ENCODE measurements at regions not wholly inside any gene's neighbourhood (a gene's known extent, or its start where the extent isn't known, plus 50 kb on each side); places are given as distances from the start of the nearest gene placed in this dataset.

DNA sequence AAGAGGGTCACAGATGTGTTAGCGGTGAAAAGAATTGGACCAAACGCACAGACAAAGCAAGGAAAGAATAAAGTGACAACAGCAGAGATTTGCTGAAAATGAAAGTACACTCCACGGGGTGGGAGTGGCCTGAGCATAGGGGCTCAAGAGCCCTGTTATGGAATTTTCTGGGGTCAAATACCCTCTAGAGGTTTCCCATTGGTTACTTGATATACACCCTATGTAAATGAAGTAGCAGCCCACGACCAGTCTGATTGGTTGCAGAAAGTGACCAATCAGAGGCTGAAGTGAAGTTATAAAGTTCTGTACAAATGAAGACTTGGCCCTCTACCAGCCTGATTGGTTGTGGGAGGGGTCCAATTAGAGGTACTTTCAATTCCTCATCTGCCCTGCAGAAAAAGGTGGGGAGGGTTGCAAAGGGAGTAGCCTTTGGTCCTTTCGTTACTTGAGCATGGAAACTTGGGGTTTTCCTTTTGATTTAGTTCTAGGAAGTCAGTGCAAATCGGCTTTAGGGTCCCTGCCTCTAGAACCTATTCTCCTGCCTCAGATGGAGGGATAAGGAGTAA, 125.6 kb upstream of the PRPS1L1 start:
- Histone ChIP-seq H3K9me3 (no peaks in the 10 kb centered on the region), H3K27me3 (no peaks in the 10 kb centered on the region), H3K4me3 (no peak overlapping the region), H3K27ac (no peak overlapping the region), H3K4me1 (no peaks in the 10 kb centered on the region), H3K36me3 (no peaks in the 10 kb centered on the region)
- no peak for DNase-seq
- no peak for TF ChIP-seq POLR2A (IDR thresholded peaks at IDR 0.05)
- TF ChIP-seq CTCF (IDR thresholded peaks at IDR 0.05): no peak

DNA sequence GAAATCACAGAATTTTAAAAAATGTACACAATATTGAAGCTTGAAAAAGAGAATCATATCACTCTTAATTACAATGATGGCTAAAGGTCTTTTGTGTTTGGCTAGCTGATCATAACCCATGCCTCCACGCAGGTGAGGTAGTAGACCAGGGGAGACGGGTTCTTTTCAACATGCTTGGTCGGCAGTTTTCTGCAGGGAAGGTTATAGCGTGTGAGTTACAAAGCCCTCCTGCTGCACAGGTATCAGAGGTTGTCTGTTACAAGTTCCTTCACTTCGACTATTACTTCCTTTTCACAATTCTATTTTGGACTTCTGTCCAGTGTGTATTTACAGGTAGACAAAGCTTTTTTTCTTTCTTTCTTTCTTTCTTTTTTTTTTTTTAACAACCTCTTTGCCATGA, 127.1 kb upstream of the PRPS1L1 start:
- no peak for TF ChIP-seq POLR2A (IDR thresholded peaks at IDR 0.05)
- no peaks in the 10 kb centered on the region for H3K9me3 ChIP-seq
- no peaks in the 10 kb centered on the region for H3K27me3 ChIP-seq
- H3K4me3 ChIP-seq: no peak overlapping the region
- no peaks in the 10 kb centered on the region for H3K4me1 ChIP-seq
- H3K27ac ChIP-seq: no peak overlapping the region
- DNase-seq: no peak
- no peaks in the 10 kb centered on the region for H3K36me3 ChIP-seq

GRCh38 chr7:18157233-18157632, 129.6 kb upstream of the PRPS1L1 start:
- Histone ChIP-seq H3K36me3 (no peaks in the 10 kb centered on the region), H3K4me3 (no peak overlapping the region), H3K9me3 (no peaks in the 10 kb centered on the region), H3K27ac (no peak overlapping the region), H3K4me1 (no peaks in the 10 kb centered on the region), H3K27me3 (no peaks in the 10 kb centered on the region)
- TF ChIP-seq CTCF (IDR thresholded peaks at IDR 0.05) (no peak), POLR2A (IDR thresholded peaks at IDR 0.05) (no peak)
- DNase-seq: no peak

GRCh38 chr7:18162657-18163056, 135.0 kb upstream of the PRPS1L1 start:
- H3K4me3 ChIP-seq: no peak overlapping the region
- no peak for DNase-seq
- no peaks in the 10 kb centered on the region for H3K9me3 ChIP-seq
- H3K27me3 ChIP-seq: no peaks in the 10 kb centered on the region
- H3K4me1 ChIP-seq: no peaks in the 10 kb centered on the region
- H3K36me3 ChIP-seq: no peaks in the 10 kb centered on the region
- H3K27ac ChIP-seq: no peak overlapping the region
- TF ChIP-seq POLR2A (IDR thresholded peaks at IDR 0.05): no peak
- TF ChIP-seq CTCF (IDR thresholded peaks at IDR 0.05): no peak

GRCh38 chr7:18163091-18163490, 135.4 kb upstream of the PRPS1L1 start:
- Histone ChIP-seq H3K27ac (no peak overlapping the region), H3K4me1 (no peaks in the 10 kb centered on the region), H3K9me3 (no peaks in the 10 kb centered on the region), H3K27me3 (no peaks in the 10 kb centered on the region), H3K36me3 (no peaks in the 10 kb centered on the region), H3K4me3 (no peak overlapping the region)
- DNase-seq: no peak
- TF ChIP-seq CTCF (IDR thresholded peaks at IDR 0.05) (no peak), POLR2A (IDR thresholded peaks at IDR 0.05) (no peak)

DNA sequence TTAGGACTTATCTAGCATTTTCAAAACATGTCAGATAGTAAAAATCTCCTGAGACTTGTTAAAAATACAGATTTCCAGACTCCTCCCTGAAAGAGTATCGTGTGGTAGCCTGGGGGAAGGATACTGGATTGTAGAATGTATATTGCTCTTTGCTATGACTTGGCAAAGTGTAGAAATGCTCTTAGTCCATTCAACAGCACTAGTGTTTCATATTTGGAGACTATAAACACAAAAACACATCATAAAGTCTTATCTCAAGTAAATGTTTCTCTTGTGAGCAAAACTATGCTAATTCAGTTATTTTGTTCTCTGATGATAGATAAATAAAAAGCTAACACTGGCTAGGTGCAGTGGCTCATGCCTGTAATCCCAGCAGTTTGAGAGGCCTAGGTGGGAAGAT, 137.5 kb upstream of the PRPS1L1 start:
- Histone ChIP-seq H3K9me3 (no peaks in the 10 kb centered on the region), H3K4me1 (no peaks in the 10 kb centered on the region), H3K27ac (no peak overlapping the region), H3K27me3 (no peaks in the 10 kb centered on the region), H3K36me3 (no peaks in the 10 kb centered on the region), H3K4me3 (no peak overlapping the region)
- TF ChIP-seq CTCF (IDR thresholded peaks at IDR 0.05): no peak
- no peak for DNase-seq

Measured in Peyer's patch (tissue), 4 donors.